SK-N-MC (cell line): ENCODE measurements at regions not wholly inside any gene's neighbourhood (a gene's known extent, or its start where the extent isn't known, plus 50 kb on each side); places are given as distances from the start of the nearest gene placed in this dataset.

Experiments used
- EZH2 ChIP-seq: fragments of 200-600 bp; sonication (generic); IDR thresholded peaks from one replicate; pipeline ENCODE4 v1.6.1; 2017; ENCODE audit warnings: antibody characterized with exemption
- FOXP2 ChIP-seq: optimal IDR thresholded peaks from 2 replicates; pipeline ENCODE3; 2011; ENCODE audit warnings: mild to moderate bottlenecking, moderate library complexity; ENCODE audit not compliant: insufficient read depth; ENCODE audit errors: extremely low read length, control extremely low read depth
- POLR2AphosphoS5 ChIP-seq: IDR thresholded peaks from 2 replicates; pipeline ENCODE4 v1.6.1; 2012; ENCODE audit warnings: mild to moderate bottlenecking, low read depth, low read length, borderline replicate concordance

DNA sequence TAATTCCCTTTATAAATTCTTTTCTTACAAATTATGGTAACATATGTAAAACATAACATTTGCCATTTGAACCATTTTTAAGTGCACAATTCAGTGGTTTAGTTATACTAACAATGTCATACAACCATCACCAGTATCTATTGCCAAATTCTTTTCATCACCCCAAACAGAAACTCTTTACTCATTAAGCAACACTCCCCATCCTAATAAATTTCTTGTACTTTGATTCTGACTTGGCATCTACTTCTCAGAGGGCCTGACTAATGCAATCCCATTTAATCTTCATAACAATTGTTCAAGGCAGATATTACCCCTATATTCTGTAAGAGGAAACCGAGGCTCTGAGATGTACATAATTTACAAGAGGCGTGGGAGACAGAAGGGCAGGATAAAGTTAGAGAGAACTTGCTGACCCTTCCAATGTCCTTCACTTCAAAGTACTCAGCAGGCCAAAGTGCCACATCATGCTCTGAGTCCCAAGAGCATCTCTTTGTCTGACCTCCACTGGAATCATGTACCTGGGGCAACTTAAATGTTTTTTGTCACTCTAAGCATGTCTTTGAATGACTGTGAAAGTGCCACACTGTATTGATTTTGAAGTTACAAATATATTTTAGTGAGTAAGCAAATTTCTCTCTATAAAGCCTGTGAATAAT lies 255.3 kb downstream of the KIF4B start:
- no peak for TF ChIP-seq POLR2AphosphoS5
- TF ChIP-seq EZH2, result no peak
- TF ChIP-seq FOXP2, result no peak
